ENCODE measurements at regions not wholly inside any gene's neighbourhood (a gene's known extent, or its start where the extent isn't known, plus 50 kb on each side); places are given as distances from the start of the nearest gene placed in this dataset.
"Not testable (repeated sequence)": the region's sequence is repeated elsewhere in the genome, so short reads cannot be mapped to it uniquely, and the experiment has no call there.

- no peak for DNase-seq
Observed at GRCh38 chr10:117754770-117755658, 212.5 kb downstream of the EMX2 start.

- no peak for DNase-seq
Observed at GRCh38 chr10:117755659-117756014, 213.1 kb downstream of the EMX2 start.

DNA sequence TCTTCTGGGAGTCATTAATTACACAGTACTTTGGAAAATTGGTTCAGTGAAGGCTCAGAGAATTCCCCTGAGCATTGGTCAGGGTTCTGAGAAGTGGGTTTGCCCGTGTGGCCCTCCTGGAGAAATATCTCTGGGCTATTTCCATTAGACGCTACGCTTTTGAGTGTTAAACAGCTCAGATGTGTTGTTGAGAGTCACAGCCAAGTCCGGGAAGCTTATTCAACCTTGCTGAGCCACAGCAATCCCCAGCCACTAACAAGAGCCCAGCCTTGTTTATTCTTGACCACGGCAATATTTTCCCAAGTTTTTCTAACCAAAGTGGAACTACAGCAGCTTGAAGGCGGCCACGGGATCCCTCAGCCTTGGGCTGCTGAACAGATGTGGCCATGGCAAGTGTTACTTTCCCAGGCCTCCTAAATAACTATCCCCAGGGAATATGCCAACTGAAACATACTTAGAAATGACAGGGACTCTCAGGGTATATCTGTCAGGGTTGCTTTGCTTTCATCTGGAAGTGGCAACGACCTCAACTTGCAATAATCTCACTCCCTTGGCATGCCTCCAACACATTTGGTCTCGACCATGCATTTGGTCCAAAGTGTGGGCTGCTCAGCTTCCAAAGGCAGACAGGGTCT lies 214.7 kb downstream of the EMX2 start:
- no peak for DNase-seq

DNA sequence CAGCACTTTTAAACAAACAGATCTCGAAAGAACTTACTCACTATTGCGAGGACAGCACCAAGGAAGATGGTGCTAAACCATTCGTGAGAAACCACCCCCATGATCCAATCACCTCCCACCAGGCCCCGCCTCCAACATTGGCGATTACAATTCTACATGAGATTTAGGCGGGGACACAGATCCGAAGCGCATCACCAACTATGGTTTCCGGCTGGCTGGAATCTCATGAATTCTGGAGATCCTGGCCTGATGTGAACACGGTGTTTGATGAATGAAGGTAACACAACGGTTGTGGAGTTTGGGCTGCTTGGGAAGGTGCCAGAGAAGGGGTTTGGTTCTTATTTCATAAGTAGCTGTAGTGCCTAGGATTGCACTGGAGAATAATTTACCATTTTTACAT lies 216.7 kb downstream of the EMX2 start:
- DNase-seq, result no peak

- no peak for DNase-seq
Observed at GRCh38 chr10:117761695-117762094, 219.1 kb downstream of the EMX2 start.

GRCh38 chr10:117762126-117762818 lies 219.7 kb downstream of the EMX2 start:
- no peak for DNase-seq

DNA sequence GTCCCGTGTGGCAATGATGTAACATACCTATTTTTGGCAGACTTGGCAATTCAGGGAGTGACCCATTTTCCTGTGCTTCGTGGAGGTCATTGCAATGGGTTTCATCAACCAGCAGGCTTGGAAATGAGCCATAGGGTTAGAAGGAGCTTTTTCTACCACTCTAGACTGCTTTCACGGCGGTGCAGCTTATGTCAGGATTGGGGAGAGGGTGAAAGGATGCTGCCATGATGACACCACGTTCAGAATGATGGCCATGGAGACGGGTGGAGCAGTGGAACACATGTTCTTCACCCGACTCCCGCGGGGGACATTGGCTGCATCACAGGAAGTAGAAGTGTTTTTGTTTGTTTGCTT lies 220.2 kb downstream of the EMX2 start:
- no peak for DNase-seq

GRCh38 chr10:117763528-117763927 lies 221.0 kb downstream of the EMX2 start:
- no peak for DNase-seq

- no peak for DNase-seq
Observed at GRCh38 chr10:117768333-117769042, 225.9 kb downstream of the EMX2 start.

DNA sequence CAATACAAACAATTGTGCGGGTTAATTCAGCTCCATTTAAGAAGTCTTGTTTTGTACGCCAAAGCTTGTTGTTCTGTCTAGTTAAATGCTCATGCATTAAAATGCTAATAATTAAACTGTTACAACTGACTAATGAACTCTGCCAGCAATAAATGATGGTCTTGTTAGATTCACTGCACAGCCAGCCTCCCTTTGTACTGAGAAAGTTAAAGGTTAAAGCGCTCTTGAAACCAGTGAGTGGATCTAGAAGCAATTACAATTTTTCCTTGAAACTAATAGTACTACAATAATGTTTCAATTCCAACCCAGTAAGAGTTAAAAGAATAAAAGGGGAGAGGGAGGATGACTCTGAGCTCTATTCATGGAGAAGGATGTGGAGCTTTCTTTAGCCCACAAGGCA lies 233.0 kb downstream of the EMX2 start:
- no peak for DNase-seq

DNA sequence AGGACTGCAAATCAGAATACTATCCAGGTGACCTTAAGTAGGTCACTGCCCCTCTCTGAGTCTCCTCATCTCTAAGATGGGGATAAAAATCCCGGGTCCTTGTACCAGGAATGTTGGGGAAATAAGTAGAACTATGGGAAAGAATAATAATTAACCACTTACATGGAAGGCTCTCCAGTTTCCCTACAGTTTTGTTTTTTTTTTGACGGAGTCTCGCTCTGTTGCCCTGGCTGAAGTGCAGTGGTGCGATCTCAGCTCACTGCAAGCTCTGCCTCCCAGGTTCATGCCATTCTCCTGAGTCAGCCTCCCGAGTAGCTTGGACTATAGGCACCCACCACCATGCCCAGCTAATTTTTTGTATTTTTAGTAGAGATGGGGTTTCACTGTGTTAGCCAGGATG lies 234.7 kb downstream of the EMX2 start:
- DNase-seq, result not testable (repeated sequence)

DNA sequence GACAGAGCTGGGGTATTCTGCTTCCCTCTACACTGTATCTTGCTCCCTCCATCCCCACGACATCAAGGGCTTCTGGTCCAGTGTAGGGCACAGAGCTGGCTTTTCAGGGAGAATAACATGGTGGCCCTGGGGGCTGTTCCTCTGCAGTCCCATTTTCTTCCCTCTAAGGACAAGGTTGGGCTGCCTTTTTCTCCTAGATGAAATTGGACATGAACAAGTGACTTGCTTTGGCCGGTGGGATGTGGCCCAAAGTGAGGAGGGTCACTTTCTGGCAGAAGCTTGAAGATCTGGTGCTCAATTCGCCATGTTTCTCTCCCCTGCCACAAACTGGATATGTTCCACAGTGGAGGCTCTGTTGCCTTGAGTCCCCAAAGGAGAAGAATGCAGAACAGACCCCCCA lies 235.7 kb downstream of the EMX2 start:
- no peak for DNase-seq

DNA sequence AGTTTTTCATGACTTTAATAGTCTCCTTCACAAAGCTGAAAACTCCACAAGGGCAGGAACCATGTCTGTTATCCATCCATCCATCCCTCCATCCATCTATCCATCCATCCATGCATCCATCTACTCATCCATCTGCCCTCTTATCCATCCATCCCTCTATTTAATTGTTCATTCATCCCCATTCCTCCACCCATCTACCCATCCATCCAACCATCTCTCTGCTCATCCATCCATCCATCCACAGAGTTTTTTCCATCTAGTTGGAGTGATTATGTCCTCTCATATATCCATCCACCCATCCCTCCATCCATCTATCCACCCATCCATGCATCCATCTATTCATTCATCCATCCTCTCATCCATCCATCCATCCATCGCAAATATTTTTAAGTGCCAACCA lies 237.9 kb downstream of the EMX2 start:
- no peak for DNase-seq

- no peak for DNase-seq
Observed at GRCh38 chr10:117781216-117781831, 238.8 kb downstream of the EMX2 start.

DNA sequence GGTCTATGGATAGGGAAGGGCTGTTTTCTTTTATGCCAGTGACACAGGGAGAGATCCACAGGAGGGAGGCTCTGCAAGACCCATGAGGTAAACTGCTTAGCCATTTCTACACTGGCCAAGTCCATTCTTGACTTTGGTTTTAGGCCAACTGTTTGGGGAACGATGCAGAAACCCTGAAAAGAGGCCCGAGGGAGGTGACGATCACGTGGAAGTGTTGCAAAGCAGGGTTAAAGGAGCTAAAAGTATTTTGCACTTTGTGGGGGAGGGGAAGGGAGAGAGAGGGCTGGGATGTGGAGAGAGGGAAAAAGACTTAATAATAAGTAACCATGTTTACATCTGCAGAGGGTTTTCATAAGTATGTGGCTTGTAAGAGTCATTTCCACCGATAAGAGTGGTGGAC lies 239.7 kb downstream of the EMX2 start:
- DNase-seq, result no peak

DNA sequence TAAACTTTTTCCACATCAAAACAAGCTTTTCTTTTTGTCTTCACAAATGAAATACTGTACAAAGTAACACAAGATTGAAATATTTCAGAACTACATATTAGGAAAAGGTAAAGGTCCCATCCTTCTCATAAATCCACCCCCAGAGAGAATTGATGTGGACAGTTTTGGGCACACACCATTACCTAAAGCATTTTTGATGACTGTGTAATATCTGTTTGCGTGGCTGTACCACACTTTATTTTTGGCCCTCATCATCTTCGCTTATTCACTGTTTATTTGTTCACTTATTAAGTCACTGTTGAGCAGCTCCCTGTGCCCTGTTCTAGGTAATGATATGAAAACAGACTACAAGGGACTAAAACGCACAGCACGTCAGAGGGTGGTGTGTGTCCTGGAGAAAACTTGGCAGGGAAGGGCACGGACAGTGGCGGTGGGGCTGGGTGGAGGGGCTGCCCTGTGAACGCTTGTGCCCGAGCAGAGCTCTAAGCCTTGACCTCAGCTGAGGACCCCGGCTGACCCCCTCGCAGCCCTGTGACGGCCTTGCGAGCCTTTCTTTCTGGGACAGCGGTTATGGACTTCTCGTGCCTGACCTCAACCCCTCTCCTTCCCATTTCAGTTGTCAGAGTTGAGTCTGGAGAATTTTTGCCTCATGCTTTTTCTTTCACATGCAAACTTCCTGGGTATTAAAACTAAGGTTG lies 241.3 kb downstream of the EMX2 start:
- DNase-seq, result no peak

- no peak for DNase-seq
Observed at GRCh38 chr10:117784776-117785175, 242.2 kb downstream of the EMX2 start.

GRCh38 chr10:117788911-117789310 lies 246.4 kb downstream of the EMX2 start:
- DNase-seq, result no peak

DNA sequence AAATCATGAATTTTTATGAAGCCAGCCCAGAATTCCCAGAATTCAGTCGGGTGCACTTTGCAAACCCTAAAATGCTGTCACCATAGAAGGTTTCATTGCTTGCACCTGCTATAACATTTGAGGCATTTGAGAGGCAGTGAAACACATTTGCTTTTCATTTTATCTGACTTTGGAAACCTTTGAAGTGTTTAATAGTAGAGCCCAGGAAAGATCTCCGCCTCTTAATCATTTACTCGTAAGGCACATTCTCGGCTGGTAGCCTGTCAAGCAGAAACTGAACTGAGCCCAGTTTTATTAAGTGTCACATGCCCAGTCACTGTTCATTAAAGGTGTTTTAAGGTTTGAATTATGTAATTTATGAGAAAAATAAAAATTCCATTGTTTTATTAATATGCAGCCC lies 247.6 kb downstream of the EMX2 start:
- no peak for DNase-seq

- no peak for DNase-seq
Observed at GRCh38 chr10:117790621-117791020, 248.1 kb downstream of the EMX2 start.

DNA sequence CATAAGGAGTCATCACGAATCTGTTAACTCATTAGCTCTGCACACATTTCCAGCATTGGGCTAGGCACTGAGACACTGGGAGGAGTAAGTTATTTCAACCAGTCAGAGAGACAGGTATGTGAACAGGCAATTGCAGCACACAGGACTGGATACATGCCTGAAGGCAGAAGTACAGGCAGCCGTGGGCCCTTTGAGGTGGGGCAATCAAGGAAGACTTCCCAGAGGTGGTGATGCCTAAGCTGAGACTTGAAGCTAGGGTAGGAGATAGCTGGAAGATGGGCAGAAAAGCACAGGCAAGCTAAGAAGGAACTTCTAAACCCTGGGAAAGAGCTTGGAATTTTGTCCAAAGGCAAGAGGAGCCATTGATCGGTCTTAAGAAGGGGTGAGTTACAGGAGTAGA lies 249.7 kb downstream of the EMX2 start:
- no peak for DNase-seq

GRCh38 chr10:117796130-117796745 lies 250.5 kb downstream of the RAB11FIP2 start:
- no peak for DNase-seq
